H1 (cell line): ENCODE measurements at regions not wholly inside any gene's neighbourhood (a gene's known extent, or its start where the extent isn't known, plus 50 kb on each side); places are given as distances from the start of the nearest gene placed in this dataset.

Source experiments
- CTBP2 ChIP-seq: IDR thresholded peaks from 2 replicates; pipeline ENCODE4 v1.7.0; 2011; ENCODE audit warnings: borderline replicate concordance, mild to moderate bottlenecking, moderate library complexity, mixed read lengths, low read length; ENCODE audit not compliant: insufficient read depth, insufficient read length
- JUND ChIP-seq: IDR thresholded peaks from 2 replicates; pipeline ENCODE4 v1.6.1; 2011; ENCODE audit warnings: mild to moderate bottlenecking, improper control_type of control experiment, low read length
- POU5F1 ChIP-seq: IDR thresholded peaks from 2 replicates; pipeline ENCODE4 v1.6.1; 2011; ENCODE audit warnings: low read depth, mild to moderate bottlenecking, low read length, moderate library complexity
- RFX5 ChIP-seq: IDR thresholded peaks from 2 replicates; pipeline ENCODE4 v1.6.1; 2011; ENCODE audit warnings: low read depth, low read length, improper control_type of control experiment, borderline replicate concordance
- SRF ChIP-seq: IDR thresholded peaks from 2 replicates; pipeline ENCODE4 v1.6.1; 2011; ENCODE audit warnings: mild to moderate bottlenecking, low read depth, low read length, moderate library complexity
- TBP ChIP-seq: IDR thresholded peaks from 2 replicates; pipeline ENCODE4 v1.6.1; 2011; ENCODE audit warnings: low read depth, low read length, improper control_type of control experiment

DNA sequence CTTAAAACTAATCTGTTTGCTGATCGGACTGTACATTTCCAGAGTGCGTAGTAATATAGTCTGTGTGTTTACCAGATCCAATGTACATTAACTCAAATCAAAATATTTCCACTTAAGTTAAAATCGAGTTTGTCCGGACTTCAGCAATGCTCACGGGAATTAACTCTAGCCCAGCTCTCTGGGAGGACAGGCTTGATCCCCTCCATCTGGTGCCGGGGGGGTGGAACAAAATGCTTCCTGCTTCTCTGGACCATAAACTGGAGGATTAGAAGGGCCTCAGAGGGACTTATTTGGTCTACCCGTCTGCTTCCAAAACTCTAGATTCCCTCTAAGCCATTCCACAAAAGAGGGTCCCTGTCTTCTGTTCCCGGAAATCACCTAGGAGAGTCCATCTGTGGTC, 511.2 kb downstream of the BUD13 start (continued):
- no peak for TF ChIP-seq CTBP2
- TF ChIP-seq POU5F1: no peak
- TF ChIP-seq SRF: no peak
- TF ChIP-seq TBP: no peak
- TF ChIP-seq JUND: no peak
- no peak for TF ChIP-seq RFX5
- TF ChIP-seq, all 59 proteins: peak for 0
